Neuron (in vitro differentiated cells): ENCODE measurements at regions not wholly inside any gene's neighbourhood (a gene's known extent, or its start where the extent isn't known, plus 50 kb on each side); places are given as distances from the start of the nearest gene placed in this dataset.

Experiments used
- H2AFZ ChIP-seq: one replicate; pipeline ENCODE4 v1.6.1; 2013; ENCODE audit warnings: low read depth, mild to moderate bottlenecking, inconsistent platforms, low read length, moderate library complexity
- H3K27me3 ChIP-seq: one replicate; pipeline ENCODE4 v1.6.1; 2013; ENCODE audit warnings: low read length; ENCODE audit not compliant: insufficient read depth
- H3K36me3 ChIP-seq: one replicate; pipeline ENCODE4 v1.6.1; 2013; ENCODE audit warnings: low read length; ENCODE audit not compliant: insufficient read depth
- H3K4me1 ChIP-seq: one replicate; pipeline ENCODE4 v1.6.1; 2013; ENCODE audit warnings: low read length; ENCODE audit not compliant: insufficient read depth
- H3K4me3 ChIP-seq: 2 replicates; pipeline ENCODE4 v1.5.1; 2013; ENCODE audit warnings: mild to moderate bottlenecking, low read length, moderate library complexity
- H3K9me3 ChIP-seq: one replicate; pipeline ENCODE4 v1.6.1; 2013; ENCODE audit warnings: low read length

- Histone ChIP-seq H3K36me3 (no peaks in the 10 kb centered on the region), H3K27me3 (no peaks in the 10 kb centered on the region), H2AFZ (no peak overlapping the region), H3K4me1 (no peaks in the 10 kb centered on the region), H3K4me3 (no peak overlapping the region), H3K9me3 (no peaks in the 10 kb centered on the region)
Measured at GRCh38 chr2:236682651-236683422, 113.2 kb downstream of the ACKR3 start.

- no peaks in the 10 kb centered on the region for H3K27me3 ChIP-seq
- H3K9me3 ChIP-seq: no peaks in the 10 kb centered on the region
- no peak overlapping the region for H2AFZ ChIP-seq
- H3K4me1 ChIP-seq: peaks cover 15% of the 10 kb centered on the region
- H3K4me3 ChIP-seq: no peak overlapping the region
- no peaks in the 10 kb centered on the region for H3K36me3 ChIP-seq
Measured at GRCh38 chr2:236684504-236685256, 115.1 kb downstream of the ACKR3 start.

- Histone ChIP-seq H3K9me3 (no peaks in the 10 kb centered on the region), H3K27me3 (no peaks in the 10 kb centered on the region), H3K4me1 (peaks cover 15% of the 10 kb centered on the region)
Measured at GRCh38 chr2:236685361-236685760, 115.7 kb downstream of the ACKR3 start.

GRCh38 chr2:236685979-236686520 is 116.4 kb downstream of the ACKR3 start:
- H3K4me1 ChIP-seq: peaks cover 15% of the 10 kb centered on the region
- no peaks in the 10 kb centered on the region for H3K27me3 ChIP-seq
- no peak overlapping the region for H2AFZ ChIP-seq
- no peaks in the 10 kb centered on the region for H3K9me3 ChIP-seq
- H3K36me3 ChIP-seq: no peaks in the 10 kb centered on the region
- no peak overlapping the region for H3K4me3 ChIP-seq

More at GRCh38 chr2:236685361-236685760, 115.7 kb downstream of the ACKR3 start:
- no peak overlapping the region for H2AFZ ChIP-seq
- H3K4me3 ChIP-seq: no peak overlapping the region
- no peaks in the 10 kb centered on the region for H3K36me3 ChIP-seq

GRCh38 chr2:236686561-236686960 is 116.9 kb downstream of the ACKR3 start:
- peaks cover 15% of the 10 kb centered on the region for H3K4me1 ChIP-seq
- no peaks in the 10 kb centered on the region for H3K27me3 ChIP-seq
- H2AFZ ChIP-seq: no peak overlapping the region
- H3K9me3 ChIP-seq: no peaks in the 10 kb centered on the region
- H3K4me3 ChIP-seq: no peak overlapping the region
- no peaks in the 10 kb centered on the region for H3K36me3 ChIP-seq

- Histone ChIP-seq H3K36me3 (no peaks in the 10 kb centered on the region), H2AFZ (no peak overlapping the region), H3K4me1 (peaks cover 15% of the 10 kb centered on the region), H3K27me3 (no peaks in the 10 kb centered on the region), H3K9me3 (no peaks in the 10 kb centered on the region), H3K4me3 (no peak overlapping the region)
Measured at GRCh38 chr2:236687296-236687965, 117.8 kb downstream of the ACKR3 start.

GRCh38 chr2:236688157-236688556 is 118.5 kb downstream of the ACKR3 start:
- no peaks in the 10 kb centered on the region for H3K27me3 ChIP-seq
- H2AFZ ChIP-seq: no peak overlapping the region
- peaks cover 15% of the 10 kb centered on the region for H3K4me1 ChIP-seq
- no peaks in the 10 kb centered on the region for H3K36me3 ChIP-seq
- no peak overlapping the region for H3K4me3 ChIP-seq
- no peaks in the 10 kb centered on the region for H3K9me3 ChIP-seq

- Histone ChIP-seq H3K36me3 (no peaks in the 10 kb centered on the region), H3K27me3 (no peaks in the 10 kb centered on the region), H3K4me3 (no peak overlapping the region), H3K4me1 (peaks cover 18% of the 10 kb centered on the region), H3K9me3 (no peaks in the 10 kb centered on the region), H2AFZ (no peak overlapping the region)
Measured at GRCh38 chr2:236688563-236689392, 119.2 kb downstream of the ACKR3 start.

- no peak overlapping the region for H2AFZ ChIP-seq
- no peaks in the 10 kb centered on the region for H3K9me3 ChIP-seq
- H3K36me3 ChIP-seq: no peaks in the 10 kb centered on the region
- H3K27me3 ChIP-seq: no peaks in the 10 kb centered on the region
- peaks cover 24% of the 10 kb centered on the region for H3K4me1 ChIP-seq
- H3K4me3 ChIP-seq: no peak overlapping the region
Measured at GRCh38 chr2:236689393-236689700, 119.7 kb downstream of the ACKR3 start.

GRCh38 chr2:236689981-236690380 is 120.4 kb downstream of the ACKR3 start:
- H3K36me3 ChIP-seq: no peaks in the 10 kb centered on the region
- H3K27me3 ChIP-seq: no peaks in the 10 kb centered on the region
- H3K9me3 ChIP-seq: no peaks in the 10 kb centered on the region
- peaks cover 26% of the 10 kb centered on the region for H3K4me1 ChIP-seq
- no peak overlapping the region for H2AFZ ChIP-seq
- no peak overlapping the region for H3K4me3 ChIP-seq

- Histone ChIP-seq H3K36me3 (no peaks in the 10 kb centered on the region), H3K9me3 (no peaks in the 10 kb centered on the region), H3K27me3 (no peaks in the 10 kb centered on the region), H3K4me3 (no peak overlapping the region), H3K4me1 (peaks cover 26% of the 10 kb centered on the region), H2AFZ (no peak overlapping the region)
Measured at GRCh38 chr2:236690726-236691125, 121.1 kb downstream of the ACKR3 start.

- H3K27me3 ChIP-seq: no peaks in the 10 kb centered on the region
- no peaks in the 10 kb centered on the region for H3K36me3 ChIP-seq
- peaks cover 26% of the 10 kb centered on the region for H3K4me1 ChIP-seq
- no peak overlapping the region for H2AFZ ChIP-seq
- H3K9me3 ChIP-seq: no peaks in the 10 kb centered on the region
- no peak overlapping the region for H3K4me3 ChIP-seq
Measured at GRCh38 chr2:236691799-236692167, 122.2 kb downstream of the ACKR3 start.
